ENCODE measurements at regions not wholly inside any gene's neighbourhood (a gene's known extent, or its start where the extent isn't known, plus 50 kb on each side); places are given as distances from the start of the nearest gene placed in this dataset.

GRCh38 chr1:60992165-60992564 lies 90.2 kb upstream of the NFIA start:
- Histone ChIP-seq H3K27ac (no peak overlapping the region), H3K9me3 (no peaks in the 10 kb centered on the region), H3K4me1 (peaks cover 0 to 55% (median 13%) of the 10 kb centered on the region in 4 donors), H3K4me3 (no peak overlapping the region), H3K36me3 (no peaks in the 10 kb centered on the region), H3K27me3 (no peaks in the 10 kb centered on the region)
- TF ChIP-seq CTCF (IDR thresholded peaks at IDR 0.05) (no peak), EP300 (IDR thresholded peaks at IDR 0.05) (peak in 1 of 2 donors; percentile 10)
- no peak for DNase-seq (ENCODE audit: low spot score in 2 of 2)
- WGBS, 2 donors = 89 to 94% methylated on average over 1 of the region's 1 CpG

- no peak for DNase-seq (ENCODE audit: low spot score in 2 of 2)
- no peak overlapping the region for H3K4me3 ChIP-seq
- H3K27ac ChIP-seq = peak overlapping the region in 3 of 4 donors; percentile 25 to 85 (median 83)
- H3K27me3 ChIP-seq = no peaks in the 10 kb centered on the region
- WGBS, 2 donors = 25 to 42% methylated on average over 8 of the region's 8 CpGs
- H3K9me3 ChIP-seq = no peaks in the 10 kb centered on the region
- no peaks in the 10 kb centered on the region for H3K36me3 ChIP-seq
- peaks cover 0 to 58% (median 13%) of the 10 kb centered on the region in 4 donors for H3K4me1 ChIP-seq
- no peak for TF ChIP-seq POLR2A (IDR thresholded peaks at IDR 0.05)
- no peak for TF ChIP-seq CTCF (IDR thresholded peaks at IDR 0.05)
Measured at GRCh38 chr1:60990714-60991090, 91.7 kb upstream of the NFIA start.

GRCh38 chr1:60989749-60990713 lies 92.3 kb upstream of the NFIA start:
- WGBS, 2 donors = 11% methylated on average over 7 of the region's 7 CpGs
- peak in 1 of 2 donors; percentile 46 for DNase-seq (ENCODE audit: low spot score in 2 of 2)
- Histone ChIP-seq H3K4me3 (no peak overlapping the region), H3K36me3 (no peaks in the 10 kb centered on the region), H3K4me1 (peaks cover 0 to 65% (median 13%) of the 10 kb centered on the region in 4 donors), H3K27me3 (no peaks in the 10 kb centered on the region), H3K9me3 (no peaks in the 10 kb centered on the region), H3K27ac (peak overlapping the region; percentile 10 to 85 (median 54))
- no peak for TF ChIP-seq POLR2A (IDR thresholded peaks at IDR 0.05)
- no peak for TF ChIP-seq EP300 (IDR thresholded peaks at IDR 0.05)
- TF ChIP-seq CTCF (IDR thresholded peaks at IDR 0.05) = no peak

- H3K36me3 ChIP-seq = no peaks in the 10 kb centered on the region
- H3K9me3 ChIP-seq = no peaks in the 10 kb centered on the region
- no peak overlapping the region for H3K4me3 ChIP-seq
- peaks cover 0 to 73% (median 13%) of the 10 kb centered on the region in 4 donors for H3K4me1 ChIP-seq
- H3K27ac ChIP-seq = peak overlapping the region in 1 of 4 donors; percentile 83
- no peak for DNase-seq (ENCODE audit: low spot score in 2 of 2)
- no peak for TF ChIP-seq EP300 (IDR thresholded peaks at IDR 0.05)
- no peak for TF ChIP-seq POLR2A (IDR thresholded peaks at IDR 0.05)
- TF ChIP-seq CTCF (IDR thresholded peaks at IDR 0.05) = no peak
- 77 to 79% methylated on average over 2 of the region's 2 CpGs for WGBS, 2 donors
- H3K27me3 ChIP-seq = no peaks in the 10 kb centered on the region
Measured at GRCh38 chr1:60988891-60989290, 93.5 kb upstream of the NFIA start.

GRCh38 chr1:60987904-60988303 lies 94.5 kb upstream of the NFIA start:
- H3K4me1 ChIP-seq = peaks cover 0 to 82% (median 13%) of the 10 kb centered on the region in 4 donors
- WGBS, 2 donors = 73% methylated on average over 3 of the region's 3 CpGs
- H3K27me3 ChIP-seq = no peaks in the 10 kb centered on the region
- TF ChIP-seq CTCF (IDR thresholded peaks at IDR 0.05) = no peak
- no peak overlapping the region for H3K4me3 ChIP-seq
- H3K36me3 ChIP-seq = no peaks in the 10 kb centered on the region
- H3K9me3 ChIP-seq = no peaks in the 10 kb centered on the region
- no peak for DNase-seq (ENCODE audit: low spot score in 2 of 2)
- H3K27ac ChIP-seq = no peak overlapping the region

Data from tibial nerve (tissue), 4 donors.